ENCODE measurements at regions not wholly inside any gene's neighbourhood (a gene's known extent, or its start where the extent isn't known, plus 50 kb on each side); places are given as distances from the start of the nearest gene placed in this dataset.

- no peak for TF ChIP-seq CTCF (IDR thresholded peaks at IDR 0.05; ENCODE audit: insufficient read depth, missing control alignments)
- no peak for DNase-seq (ENCODE audit: insufficient read length, low spot score)
- no peak for FAIRE-seq
Measured at GRCh38 chr12:41981758-41982157, 162.9 kb downstream of the GXYLT1 start.

GRCh38 chr12:41981013-41981412, 163.7 kb downstream of the GXYLT1 start:
- TF ChIP-seq CTCF (IDR thresholded peaks at IDR 0.05; ENCODE audit: insufficient read depth, missing control alignments), result no peak
- no peak for FAIRE-seq
- no peak for DNase-seq (ENCODE audit: insufficient read length, low spot score)

- no peak for FAIRE-seq
- no peak for DNase-seq (ENCODE audit: insufficient read length, low spot score)
- no peak for TF ChIP-seq CTCF (IDR thresholded peaks at IDR 0.05; ENCODE audit: insufficient read depth, missing control alignments)
Measured at GRCh38 chr12:41980390-41980789, 164.3 kb downstream of the GXYLT1 start.

GRCh38 chr12:41979574-41979973, 165.1 kb downstream of the GXYLT1 start:
- no peak for TF ChIP-seq CTCF (IDR thresholded peaks at IDR 0.05; ENCODE audit: insufficient read depth, missing control alignments)
- DNase-seq (ENCODE audit: insufficient read length, low spot score) (no peak), FAIRE-seq (no peak)

GRCh38 chr12:41972598-41972997, 172.1 kb downstream of the GXYLT1 start:
- no peak for FAIRE-seq
- TF ChIP-seq CTCF (IDR thresholded peaks at IDR 0.05; ENCODE audit: insufficient read depth, missing control alignments), result no peak
- no peak for DNase-seq (ENCODE audit: insufficient read length, low spot score)

GRCh38 chr12:41972196-41972595, 172.5 kb downstream of the GXYLT1 start:
- FAIRE-seq (no peak), DNase-seq (ENCODE audit: insufficient read length, low spot score) (no peak)
- TF ChIP-seq CTCF (IDR thresholded peaks at IDR 0.05; ENCODE audit: insufficient read depth, missing control alignments), result no peak

GRCh38 chr12:41970744-41971143, 173.9 kb downstream of the GXYLT1 start:
- DNase-seq (ENCODE audit: insufficient read length, low spot score) (no peak), FAIRE-seq (no peak)
- no peak for TF ChIP-seq CTCF (IDR thresholded peaks at IDR 0.05; ENCODE audit: insufficient read depth, missing control alignments)
